ENCODE measurements at regions not wholly inside any gene's neighbourhood (a gene's known extent, or its start where the extent isn't known, plus 50 kb on each side); places are given as distances from the start of the nearest gene placed in this dataset.

GRCh38 chr1:61519631-61520030 is 205.3 kb downstream of the TM2D1 start:
- no peak for DNase-seq

- no peak for DNase-seq
These were observed 206.1 kb downstream of the TM2D1 start for GRCh38 chr1:61518670-61519400.

- DNase-seq, result no peak
These were observed 207.6 kb downstream of the TM2D1 start for GRCh38 chr1:61517345-61517744.

- DNase-seq, result no peak
These were observed 209.8 kb downstream of the TM2D1 start for GRCh38 chr1:61515096-61515495.
